SH-SY5Y (cell line): ENCODE measurements at regions not wholly inside any gene's neighbourhood (a gene's known extent, or its start where the extent isn't known, plus 50 kb on each side); places are given as distances from the start of the nearest gene placed in this dataset.

Experiments
- GATA2 ChIP-seq: IDR thresholded peaks from 2 replicates; pipeline ENCODE4 v1.6.1; 2011; ENCODE audit warnings: mild to moderate bottlenecking, low read depth, low read length
- GATA3 ChIP-seq: IDR thresholded peaks from 2 replicates; pipeline ENCODE4 v1.6.1; 2011; ENCODE audit warnings: low read depth, mild to moderate bottlenecking, low read length, moderate library complexity

- TF ChIP-seq GATA2, result no peak
- TF ChIP-seq GATA3, result no peak
Observed at GRCh38 chr1:55580845-55581332, 365.7 kb upstream of the USP24 start.
